CD8-positive, alpha-beta memory T cell (primary cell): ENCODE measurements at regions not wholly inside any gene's neighbourhood (a gene's known extent, or its start where the extent isn't known, plus 50 kb on each side); places are given as distances from the start of the nearest gene placed in this dataset.
A peak's percentile ranks its signal among the peaks of the same experiment; 100 is the strongest.
"Not testable (repeated sequence)": the region's sequence is repeated elsewhere in the genome, so short reads cannot be mapped to it uniquely, and the experiment has no call there.

Experiments
- CTCF ChIA-PET: fragments of 350-600 bp; sonication (Branson Sonifier 250); formaldehyde crosslinking; loops from one replicate; lab custom pipeline; 2021; ENCODE audit warnings: antibody characterized with exemption; lab: Charles Lee
- POLR2A ChIA-PET: fragments of 350-600 bp; sonication (Branson Sonifier 250); formaldehyde crosslinking; loops from one replicate; lab custom pipeline; 2021; ENCODE audit warnings: antibody characterized with exemption; lab: Charles Lee
- DNase-seq, 5 donors: peaks; one replicate each; pipeline versions ENCODE4 v3.0.0 to v3.0.0-alpha.2; 2020 to 2022; ENCODE audit warnings: mixed read lengths in 1 of 5
- H3K27ac ChIP-seq: one replicate; pipeline ENCODE4 v1.7.0; 2013; ENCODE audit warnings: low read depth, mild to moderate bottlenecking, low read length, moderate library complexity
- H3K27me3 ChIP-seq: 2 replicates; pipeline ENCODE4 v1.7.0; 2013; ENCODE audit warnings: low read length, mild to moderate bottlenecking; ENCODE audit not compliant: insufficient read depth, poor library complexity, severe bottlenecking
- H3K36me3 ChIP-seq: 2 replicates; pipeline ENCODE4 v1.7.0; 2013; ENCODE audit warnings: mild to moderate bottlenecking, low read length, moderate library complexity; ENCODE audit not compliant: insufficient read depth
- H3K4me1 ChIP-seq: 2 replicates; pipeline ENCODE4 v1.7.0; 2013; ENCODE audit warnings: mild to moderate bottlenecking, low read length, moderate library complexity; ENCODE audit not compliant: insufficient read depth
- H3K4me3 ChIP-seq: 2 replicates; pipeline ENCODE4 v1.7.0; 2013; ENCODE audit warnings: mild to moderate bottlenecking, low read length
- H3K9me3 ChIP-seq: 2 replicates; pipeline ENCODE4 v1.7.0; 2013; ENCODE audit warnings: mild to moderate bottlenecking, low read length
- H3K27ac Mint-ChIP-seq, 8 donors: one replicate each; pipeline ENCODE4 v1.8.0; 2020 to 2021; ENCODE audit warnings: mixed read lengths in 8 of 8, mild to moderate bottlenecking in 6 of 8, inconsistent platforms in 3 of 8, moderate library complexity in 3 of 8
- H3K27me3 Mint-ChIP-seq, 2 donors: one replicate each; pipeline ENCODE4 v1.8.0; 2020 to 2021; ENCODE audit warnings: mixed read lengths in 2 of 2, mild to moderate bottlenecking in 1 of 2, moderate library complexity in 1 of 2
- H3K36me3 Mint-ChIP-seq, 3 donors: one replicate each; pipeline ENCODE4 v1.8.0; 2020 to 2021; ENCODE audit warnings: mixed read lengths in 3 of 3, inconsistent platforms in 1 of 3, mild to moderate bottlenecking in 1 of 3
- H3K4me1 Mint-ChIP-seq, 3 donors: one replicate each; pipeline ENCODE4 v1.8.0; 2020 to 2021; ENCODE audit warnings: mixed read lengths in 3 of 3, inconsistent platforms in 1 of 3, mild to moderate bottlenecking in 1 of 3
- H3K4me3 Mint-ChIP-seq, 7 donors: one replicate each; pipeline ENCODE4 v1.8.0; 2020 to 2021; ENCODE audit warnings: mixed read lengths in 7 of 7, mild to moderate bottlenecking in 6 of 7, moderate library complexity in 4 of 7, inconsistent platforms in 2 of 7
- H3K9me3 Mint-ChIP-seq, 5 donors: one replicate each; pipeline ENCODE4 v1.8.0; 2020 to 2022; ENCODE audit warnings: mixed read lengths in 5 of 5, mild to moderate bottlenecking in 3 of 5, moderate library complexity in 2 of 5, inconsistent platforms in 1 of 5

DNA sequence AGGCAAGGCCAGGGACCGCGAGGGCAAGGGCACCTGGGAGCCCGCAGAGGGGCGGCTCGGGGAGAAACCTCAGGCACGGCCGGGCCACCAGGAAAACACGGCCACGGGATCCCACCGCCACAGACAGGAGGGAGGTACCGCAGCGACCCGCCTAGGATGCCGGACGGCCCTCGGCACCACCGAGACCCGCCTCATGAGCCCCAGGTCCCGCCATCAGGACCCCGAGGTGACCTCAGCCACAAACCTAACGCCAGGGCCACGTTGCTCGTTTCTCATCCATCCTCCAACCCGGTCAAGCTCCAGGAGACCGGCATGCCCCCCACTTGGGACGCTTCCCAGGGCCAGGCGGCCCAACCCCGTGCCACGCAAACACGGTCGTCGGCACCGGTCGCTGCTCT is 95.2 kb upstream of the ANKRD30BL start:
- H3K4me1 ChIP-seq, CTCF ChIA-PET, DNase-seq, H3K27ac ChIP-seq, H3K4me3 Mint-ChIP-seq, H3K36me3 ChIP-seq, POLR2A ChIA-PET, H3K9me3 ChIP-seq, H3K4me1 Mint-ChIP-seq, H3K4me3 ChIP-seq, H3K27ac Mint-ChIP-seq, H3K27me3 ChIP-seq, H3K36me3 Mint-ChIP-seq: not testable (repeated sequence)
- H3K9me3 Mint-ChIP-seq: peaks cover 0 to 18% (median 13%) of the 10 kb centered on the region in 5 donors
- H3K27me3 Mint-ChIP-seq: peaks cover 3 to 14% of the 10 kb centered on the region in 2 donors

DNA sequence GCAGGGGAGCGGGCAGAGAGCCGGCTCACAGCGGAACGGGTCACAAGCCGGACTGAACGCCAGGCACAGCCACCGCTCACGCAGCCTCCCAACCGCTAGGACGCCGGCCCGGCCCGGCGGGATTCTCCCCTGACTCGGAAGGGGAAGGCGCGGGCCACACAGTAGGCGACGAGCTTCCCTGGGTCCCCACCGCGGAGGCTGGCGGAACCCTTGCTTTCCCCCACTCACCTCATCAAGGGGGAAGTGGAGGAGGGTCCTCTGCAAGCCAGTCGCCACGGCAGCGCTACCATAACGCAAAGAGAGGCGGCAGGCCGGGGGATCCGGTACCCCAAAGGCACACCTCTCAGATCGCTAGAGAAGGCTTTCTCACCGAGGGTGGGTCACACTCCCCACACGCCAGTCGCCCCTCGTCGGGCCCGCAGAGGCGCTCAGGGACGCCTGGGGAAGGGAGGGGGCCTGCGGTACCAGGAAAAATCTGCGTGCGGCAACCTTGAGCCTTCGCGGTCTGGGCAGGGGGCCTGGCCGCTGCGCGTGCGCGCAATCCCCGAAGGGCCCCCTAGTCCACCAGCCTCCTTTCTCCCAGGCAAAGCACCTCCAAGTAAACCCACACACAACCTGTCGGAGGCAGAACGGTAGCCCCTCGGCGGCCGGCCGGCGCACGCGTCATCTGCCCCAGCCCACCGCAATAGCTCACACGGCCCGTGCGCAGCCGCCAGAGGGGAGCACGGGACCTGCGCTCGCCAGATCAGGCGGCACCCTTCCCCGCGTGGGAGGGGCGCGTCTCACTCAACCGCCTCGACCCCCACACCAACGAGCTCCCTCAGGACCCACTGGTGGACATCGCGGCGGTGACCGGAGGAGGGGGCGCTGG is 95.8 kb upstream of the ANKRD30BL start:
- H3K4me3 ChIP-seq, POLR2A ChIA-PET: not testable (repeated sequence)

DNA sequence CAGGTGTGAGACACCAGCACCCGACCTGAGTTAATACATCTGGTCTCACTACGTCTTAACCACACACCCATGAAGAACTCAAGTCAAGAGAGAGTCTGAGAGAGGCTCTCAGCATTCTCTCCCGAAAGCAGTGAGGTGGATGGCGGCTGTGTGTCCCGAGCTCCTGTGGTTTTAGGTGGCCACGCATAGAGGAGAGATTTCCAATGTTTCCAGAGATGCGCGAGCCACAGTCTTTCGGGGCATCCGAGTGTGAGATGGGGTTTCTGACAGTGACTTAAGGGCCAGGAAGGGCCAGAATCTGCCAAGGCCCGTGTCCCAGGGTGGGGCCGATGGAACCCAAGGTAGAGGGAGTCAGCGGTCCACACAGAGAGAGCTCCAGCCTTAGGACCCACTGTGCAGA is 97.5 kb upstream of the ANKRD30BL start:
- H3K4me3 Mint-ChIP-seq, H3K9me3 ChIP-seq, H3K4me3 ChIP-seq, DNase-seq, CTCF ChIA-PET, POLR2A ChIA-PET, H3K4me1 Mint-ChIP-seq, H3K36me3 Mint-ChIP-seq, H3K4me1 ChIP-seq, H3K27ac ChIP-seq, H3K36me3 ChIP-seq, H3K27me3 ChIP-seq, H3K27ac Mint-ChIP-seq: not testable (repeated sequence)
- Mint-ChIP-seq H3K9me3 (peaks cover 0 to 16% (median 11%) of the 10 kb centered on the region in 5 donors), H3K27me3 (peaks cover 0 to 15% of the 10 kb centered on the region in 2 donors)

More for the DNA sequence above, 95.8 kb upstream of the ANKRD30BL start:
- H3K9me3 ChIP-seq, H3K27me3 ChIP-seq, H3K27ac ChIP-seq, H3K36me3 Mint-ChIP-seq, DNase-seq, H3K4me1 ChIP-seq, H3K4me1 Mint-ChIP-seq, H3K4me3 Mint-ChIP-seq, H3K36me3 ChIP-seq, H3K27ac Mint-ChIP-seq, CTCF ChIA-PET: not testable (repeated sequence)
- Mint-ChIP-seq H3K9me3 (peaks cover 0 to 18% (median 13%) of the 10 kb centered on the region in 5 donors), H3K27me3 (peaks cover 3 to 14% of the 10 kb centered on the region in 2 donors)

DNA sequence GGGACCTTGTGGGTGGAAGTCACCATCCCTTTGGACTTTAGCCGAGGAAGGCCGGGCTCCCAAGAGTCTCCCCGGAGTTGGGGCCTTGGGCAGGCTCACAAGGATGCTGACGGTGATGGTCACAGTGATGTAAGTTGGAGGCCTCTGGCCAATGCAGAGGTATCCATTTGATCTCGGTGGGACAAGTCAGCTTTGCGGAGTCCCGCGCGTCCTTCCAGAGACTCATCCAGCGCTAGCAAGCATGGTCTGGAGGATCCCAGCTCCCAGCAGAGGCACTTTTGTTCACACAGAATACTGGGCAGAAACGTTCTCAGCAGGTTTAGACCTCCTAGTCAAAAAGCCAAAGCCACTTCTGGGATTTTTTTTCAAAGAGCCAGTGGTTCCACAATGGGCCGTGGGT is 103.8 kb upstream of the ANKRD30BL start:
- H3K36me3 ChIP-seq, H3K9me3 ChIP-seq, H3K27ac Mint-ChIP-seq, H3K9me3 Mint-ChIP-seq, POLR2A ChIA-PET, H3K4me3 Mint-ChIP-seq, H3K4me3 ChIP-seq, H3K36me3 Mint-ChIP-seq, CTCF ChIA-PET, H3K27me3 ChIP-seq, H3K27me3 Mint-ChIP-seq, DNase-seq, H3K4me1 Mint-ChIP-seq, H3K27ac ChIP-seq, H3K4me1 ChIP-seq: not testable (repeated sequence)

DNA sequence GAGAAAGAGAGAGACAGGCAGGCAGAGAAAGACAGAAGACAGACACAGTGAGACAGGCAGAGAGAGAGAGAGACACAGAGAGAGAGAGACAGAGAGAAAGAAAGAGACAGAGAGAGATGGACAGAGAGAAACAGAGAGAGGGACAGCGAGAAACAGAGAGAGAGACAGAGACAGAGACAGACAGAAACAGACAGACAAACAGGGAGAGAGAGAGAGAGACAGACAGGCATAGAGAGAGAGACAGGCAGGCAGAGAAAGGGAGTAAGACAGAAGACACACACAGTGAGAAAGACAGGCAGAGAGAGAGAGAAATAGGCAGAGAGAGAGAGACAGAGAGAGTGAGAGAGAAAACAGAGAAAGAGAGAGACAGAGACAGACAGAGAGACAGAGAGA is 105.3 kb upstream of the ANKRD30BL start:
- no peak overlapping the region for H3K4me3 Mint-ChIP-seq
- Histone ChIP-seq H3K9me3 (no peaks in the 10 kb centered on the region), H3K36me3 (no peaks in the 10 kb centered on the region), H3K27me3 (no peaks in the 10 kb centered on the region), H3K4me1 (no peaks in the 10 kb centered on the region), H3K4me3 (no peak overlapping the region), H3K27ac (no peak overlapping the region)
- ChIA-PET CTCF (no interaction called here), POLR2A (no interaction called here)
- no peak for DNase-seq
- H3K36me3 Mint-ChIP-seq: no peaks in the 10 kb centered on the region
- peaks cover 3 to 4% of the 10 kb centered on the region in 2 donors for H3K27me3 Mint-ChIP-seq
- H3K27ac Mint-ChIP-seq: no peak overlapping the region
- peaks cover 0 to 4% (median 0%) of the 10 kb centered on the region in 5 donors for H3K9me3 Mint-ChIP-seq
- H3K4me1 Mint-ChIP-seq: peaks cover 0 to 4% (median 3%) of the 10 kb centered on the region in 3 donors

DNA sequence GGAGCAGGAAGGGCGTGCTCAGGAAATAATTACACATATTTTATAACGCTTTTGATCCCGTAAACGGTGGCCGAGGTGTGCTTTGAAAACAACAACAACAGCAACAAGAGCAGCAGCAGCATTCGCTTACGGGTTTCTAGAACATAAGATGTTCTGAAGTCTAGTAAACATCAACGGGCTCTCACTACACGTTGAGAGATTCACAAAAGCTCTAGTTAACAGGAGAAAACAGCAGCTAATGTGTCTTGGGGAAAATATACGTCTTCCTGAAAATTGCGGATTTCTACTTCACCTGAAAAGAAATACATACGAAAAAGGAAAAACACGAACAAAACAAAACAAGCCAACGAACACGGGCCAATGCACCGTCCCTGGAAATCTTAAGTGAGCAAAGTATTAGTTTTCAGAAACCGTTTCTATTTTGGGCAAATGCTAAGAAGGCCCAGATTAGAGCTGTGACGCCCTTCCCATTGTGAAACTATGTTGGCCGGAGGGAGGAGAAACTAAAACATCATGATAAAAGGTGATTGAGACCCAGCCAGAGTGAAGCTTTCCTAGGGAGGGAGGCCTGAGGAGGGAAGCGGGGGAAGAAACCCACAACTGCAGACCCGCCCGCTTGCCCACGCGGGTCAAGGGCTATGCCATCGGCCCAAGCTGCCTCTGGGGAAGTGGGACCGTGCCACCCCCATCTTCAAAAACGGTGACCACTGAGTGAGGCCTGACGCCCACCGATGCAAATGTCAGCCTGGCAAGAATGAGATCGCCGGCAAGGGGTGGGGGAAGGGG is 105.9 kb upstream of the ANKRD30BL start:
- H3K36me3 Mint-ChIP-seq, POLR2A ChIA-PET: not testable (repeated sequence)

DNA sequence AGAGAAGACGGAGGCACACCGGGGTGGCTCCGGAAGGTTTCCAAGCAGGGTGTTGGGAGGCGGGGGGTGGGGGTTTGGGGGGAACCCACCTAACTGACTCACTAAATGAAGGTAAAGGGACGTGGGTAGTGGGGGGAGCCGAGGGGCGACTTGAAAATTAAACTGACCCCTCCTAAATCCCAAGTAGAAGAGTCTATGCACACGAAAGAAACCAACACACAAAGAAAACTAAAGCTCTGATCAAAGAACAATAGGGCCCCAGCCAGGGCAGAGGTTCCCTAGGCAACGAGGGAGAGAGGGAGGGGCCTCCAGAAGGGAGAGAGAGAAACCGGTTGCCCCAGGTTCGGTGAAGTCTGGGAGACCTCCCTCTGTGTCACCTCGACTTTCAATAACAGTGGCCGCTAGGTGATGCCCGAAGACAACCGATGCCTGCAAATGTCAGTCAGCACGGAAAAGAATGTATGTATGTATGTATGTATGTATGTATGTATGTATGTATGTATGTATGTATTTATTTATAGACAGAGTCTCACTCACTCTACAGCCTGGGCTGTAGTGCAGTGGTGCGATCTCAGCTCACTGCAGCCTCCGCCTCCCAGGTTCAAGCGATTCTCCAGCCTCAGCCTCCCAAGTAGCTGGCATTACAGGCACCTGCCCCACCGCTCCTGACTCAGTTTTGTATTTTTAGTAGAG is 106.7 kb upstream of the ANKRD30BL start:
- H3K4me1 ChIP-seq, H3K36me3 ChIP-seq, H3K9me3 ChIP-seq, H3K4me1 Mint-ChIP-seq, CTCF ChIA-PET, H3K27me3 ChIP-seq, H3K36me3 Mint-ChIP-seq, H3K27me3 Mint-ChIP-seq, H3K27ac ChIP-seq, H3K4me3 ChIP-seq, H3K9me3 Mint-ChIP-seq, POLR2A ChIA-PET: not testable (repeated sequence)
- Mint-ChIP-seq H3K4me3 (peak overlapping the region in 5 of 7 donors; percentile 16 to 70 (median 31)), H3K27ac (peak overlapping the region in 3 of 8 donors; percentile 10 to 80 (median 58))
- DNase-seq: peak in 3 of 5 donors; percentile 14 to 32 (median 25)

More for the DNA sequence above, 105.9 kb upstream of the ANKRD30BL start:
- H3K36me3 ChIP-seq, H3K4me1 ChIP-seq, H3K9me3 ChIP-seq, DNase-seq, H3K4me3 Mint-ChIP-seq, H3K27ac Mint-ChIP-seq, H3K27me3 ChIP-seq, H3K27ac ChIP-seq, H3K27me3 Mint-ChIP-seq, H3K4me3 ChIP-seq, H3K4me1 Mint-ChIP-seq, CTCF ChIA-PET, H3K9me3 Mint-ChIP-seq: not testable (repeated sequence)
